K562 (cell line): ENCODE measurements at regions not wholly inside any gene's neighbourhood (a gene's known extent, or its start where the extent isn't known, plus 50 kb on each side); places are given as distances from the start of the nearest gene placed in this dataset.

Source experiments
- ATAC-seq: fragments of 200-7000 bp; cut with Tn5 transposase; 3 replicates; pipeline ENCODE4 v1.9.1; 2020; ENCODE audit warnings: moderate library complexity
- BruUV-seq: library from RNA; stranded (reverse); fragments of 400-500 nt; replicated peaks from 2 replicates; lab custom pipeline; 2021; lab: Mats Ljungman, UMichigan
- CTCF ChIA-PET: fragments of 300-600 bp; formaldehyde crosslinking; extraction: SDS; loops from one replicate; lab custom pipeline; 2021; ENCODE audit warnings: low intra/inter-chr PET ratio; lab: Yijun Ruan, JAX
- POLR2A ChIA-PET: fragments of 300-600, 350-650 bp; sonication (Branson Sonifier 250); formaldehyde crosslinking; extraction: SDS; loops from one replicate; lab custom pipeline; 2021; ENCODE audit warnings: antibody characterized with exemption, inconsistent platforms; lab: Yijun Ruan, JAX
- DNase-seq, 4 experiments: peaks; one replicate each; pipeline versions ENCODE4 v3.0.0 to v3.0.0-alpha.2; 2011 to 2018; ENCODE audit warnings: low spot score in 3 of 4, mixed read lengths in 3 of 4; ENCODE audit errors: extremely low read depth in 1 of 4
- FAIRE-seq: peaks from 2 replicates; lab custom pipeline; 2011; peaks lifted over from hg19 to GRCh38; lab: Jason Lieb, UNC
- H2AFZ ChIP-seq: 2 replicates; pipeline ENCODE4 v1.6.0; 2011; ENCODE audit warnings: low read depth, low read length, control low read depth, inconsistent platforms
- H3K27ac ChIP-seq: fragments of 200-600 bp; 3 replicates; pipeline ENCODE4 v1.8.0; 2011; ENCODE audit warnings: low read depth, mild to moderate bottlenecking, control low read depth, inconsistent platforms, low read length, moderate library complexity, mixed read lengths; ENCODE audit errors: extremely low read depth
- H3K27me3 ChIP-seq, 2 experiments: fragments of 300-600 bp in 1 of 2; 2 replicates in 1 of 2; 3 replicates in 1 of 2; pipeline versions ENCODE4 v1.6.0 to v1.8.0; 2011; ENCODE audit warnings: inconsistent platforms in 2 of 2, low read length in 2 of 2, mild to moderate bottlenecking in 1 of 2, mixed read lengths in 1 of 2, moderate library complexity in 1 of 2; ENCODE audit not compliant: control insufficient read depth in 2 of 2, insufficient read depth in 2 of 2
- H3K36me3 ChIP-seq: fragments of 300-600 bp; 3 replicates; pipeline ENCODE4 v1.8.0; 2011; ENCODE audit warnings: mild to moderate bottlenecking, low read length, inconsistent platforms; ENCODE audit not compliant: control insufficient read depth, insufficient read depth
- H3K4me1 ChIP-seq, 2 experiments: fragments of 200-600 bp in 1 of 2; replicated peaks in 1 of 2; 2 replicates in 1 of 2; 3 replicates in 1 of 2; pipeline versions ENCODE4 v1.5.1 to v1.8.0; 2011; ENCODE audit warnings: inconsistent platforms in 2 of 2, low read length in 2 of 2, mild to moderate bottlenecking in 1 of 2, mixed read lengths in 1 of 2, moderate library complexity in 1 of 2; ENCODE audit not compliant: control insufficient read depth in 2 of 2, insufficient read depth in 2 of 2
- H3K4me2 ChIP-seq: 2 replicates; pipeline ENCODE4 v1.6.1; 2011; ENCODE audit warnings: low read length, control low read depth, inconsistent platforms, mixed read lengths; ENCODE audit not compliant: insufficient read depth
- H3K4me3 ChIP-seq: fragments of 200-600 bp; sonication (generic), shearing (Covaris generic); 2 replicates; pipeline ENCODE4 v1.5.1; 2016; ENCODE audit warnings: control low read depth, inconsistent platforms
- H3K79me2 ChIP-seq: fragments of 200-600 bp; 3 replicates; pipeline ENCODE4 v1.8.0; 2011; ENCODE audit warnings: low read length, inconsistent platforms; ENCODE audit not compliant: control insufficient read depth, insufficient read depth
- H3K9ac ChIP-seq, 2 experiments: 2 replicates each; pipeline versions ENCODE4 v1.6.0 to v1.6.1; 2011; ENCODE audit warnings: low read depth in 2 of 2, low read length in 2 of 2, control low read depth in 1 of 2, inconsistent platforms in 1 of 2, mild to moderate bottlenecking in 1 of 2, mixed read lengths in 1 of 2; ENCODE audit not compliant: insufficient read depth in 1 of 2
- H3K9me1 ChIP-seq: one replicate; pipeline ENCODE4 v1.6.0; 2011; ENCODE audit warnings: inconsistent platforms, mild to moderate bottlenecking, low read length, moderate library complexity; ENCODE audit not compliant: control insufficient read depth, insufficient read depth
- H3K9me3 ChIP-seq: replicated peaks from 2 replicates; pipeline ENCODE4 v1.5.1; 2011; ENCODE audit warnings: low read depth, low read length, inconsistent platforms; ENCODE audit not compliant: control insufficient read depth, insufficient read depth
- H4K20me1 ChIP-seq: replicated peaks from 2 replicates; pipeline ENCODE4 v1.6.1; 2011; ENCODE audit warnings: low read length, inconsistent platforms, mixed read lengths; ENCODE audit not compliant: control insufficient read depth, insufficient read depth
- BRD9 ChIP-seq: fragments of 450-650 bp; IDR thresholded peaks from 2 replicates; pipeline ENCODE4 v1.6.1; 2018; ENCODE audit warnings: low read depth; ENCODE audit not compliant: partially characterized antibody
- CHD4 ChIP-seq: fragments of 200-600 bp; sonication (generic); IDR thresholded peaks from 3 replicates; pipeline ENCODE4 v1.6.1; 2012; ENCODE audit warnings: low read depth, mild to moderate bottlenecking, mixed read lengths, low read length, inconsistent platforms; ENCODE audit not compliant: insufficient read depth, insufficient replicate concordance, poor library complexity, severe bottlenecking
- EHMT2 ChIP-seq: fragments of 450-650 bp; IDR thresholded peaks from 2 replicates; pipeline ENCODE4 v1.6.1; 2018; ENCODE audit warnings: antibody characterized with exemption
- ETS1 ChIP-seq: conservative IDR thresholded peaks from 2 replicates; pipeline ENCODE4 v1.6.1; 2011; ENCODE audit warnings: low read depth, mild to moderate bottlenecking, low read length; ENCODE audit not compliant: control insufficient read depth
- LEF1 ChIP-seq: fragments of 450-650 bp; IDR thresholded peaks from 2 replicates; pipeline ENCODE4 v1.6.1; 2016; ENCODE audit warnings: mild to moderate bottlenecking
- MCM5 ChIP-seq: fragments of 450-650 bp; IDR thresholded peaks from 2 replicates; pipeline ENCODE4 v1.6.1; 2016; ENCODE audit warnings: low read depth
- MCM7 ChIP-seq, 2 experiments: fragments of 450-650 bp; IDR thresholded peaks; 2 replicates each; pipeline ENCODE4 v1.6.1; 2016 to 2018
- NR2C1 ChIP-seq, 2 experiments: fragments of 450-650 bp; IDR thresholded peaks; 2 replicates each; pipeline ENCODE4 v1.6.1; 2017; ENCODE audit warnings: mild to moderate bottlenecking in 2 of 2, antibody characterized with exemption in 1 of 2, inconsistent platforms in 1 of 2, missing compliant biosample characterization in 1 of 2, missing genetic modification characterization in 1 of 2
- RFX5 ChIP-seq: IDR thresholded peaks from 2 replicates; pipeline ENCODE4 v1.6.1; 2011; ENCODE audit warnings: low read depth, mild to moderate bottlenecking, improper control_type of control experiment, low read length
- SETDB1 ChIP-seq: IDR thresholded peaks from one replicate; pipeline ENCODE4 v1.6.1; 2012; ENCODE audit warnings: low read length, control low read depth, inconsistent platforms
- ZC3H8 ChIP-seq: fragments of 450-650 bp; IDR thresholded peaks from 2 replicates; pipeline ENCODE4 v1.6.1; 2017
- ZNF143 ChIP-seq: sonication (generic); formaldehyde crosslinking; IDR thresholded peaks from 2 replicates; pipeline ENCODE4 v1.9.0; 2022; ENCODE audit warnings: mild to moderate bottlenecking, missing genetic modification reagents
- ZNF324 ChIP-seq: fragments of 250-450 bp; sonication (Bioruptor Pico); IDR thresholded peaks from 2 replicates; pipeline ENCODE4 v1.4.0; 2020; ENCODE audit warnings: mild to moderate bottlenecking
- ZNF764 ChIP-seq: fragments of 250-450 bp; sonication (Bioruptor Pico); IDR thresholded peaks from 2 replicates; pipeline ENCODE4 v1.4.0; 2020; ENCODE audit warnings: low read depth, mild to moderate bottlenecking, moderate library complexity
- ZNF766 ChIP-seq: fragments of 200-800 bp; sonication (Bioruptor generic); conservative IDR thresholded peaks from 2 replicates; pipeline ENCODE4 v1.6.1; 2016; ENCODE audit warnings: missing genetic modification characterization, missing compliant biosample characterization
- WGBS: fragments of 100-300 bp; shearing (Covaris generic); methylation state at CpG from one replicate; pipeline ENCODE4 v1.1.6; 2016; ENCODE audit warnings: low coverage, mixed read lengths; ENCODE audit not compliant: insufficient coverage; ENCODE audit errors: missing lambda C conversion rate; 5-methylcytosine and 5-hydroxymethylcytosine counted together
- in situ Hi-C: fragments of 300-500 bp; cut with MboI; formaldehyde crosslinking; loops from 4 replicates; pipeline ENCODE4 v1.15.0; 2018; ENCODE audit warnings: inconsistent platforms, mixed read lengths
- intact Hi-C: fragments of 100-400 bp; cut with micrococcal nuclease; formaldehyde crosslinking; loops from 2 replicates; pipeline ENCODE4 v1.14.2; 2022
- TF ChIP-seq, protein P1 (sequence below): fragments of 250-450 bp; sonication (Bioruptor Pico); IDR thresholded peaks from 2 replicates; pipeline ENCODE4 v1.4.0; 2020
- TF ChIP-seq, protein P2 (sequence below): fragments of 250-450 bp; sonication (Bioruptor Pico); IDR thresholded peaks from 2 replicates; pipeline ENCODE4 v1.6.1; 2021; ENCODE audit warnings: mild to moderate bottlenecking
- TF ChIP-seq, protein P3 (sequence below), 2 experiments: IDR thresholded peaks; 2 replicates each; pipeline ENCODE4 v1.6.1; 2012; ENCODE audit warnings: improper control_type of control experiment in 2 of 2, low read depth in 2 of 2, low read length in 2 of 2, borderline replicate concordance in 1 of 2

GRCh38 chr5:36766981-36767380 is 109.6 kb upstream of the NIPBL start:
- in situ Hi-C loops (no loop called here), intact Hi-C loops (no loop called here)
- Histone ChIP-seq H3K36me3 (no peaks in the 10 kb centered on the region), H3K4me2 (no peak overlapping the region), H4K20me1 (no peaks in the 10 kb centered on the region), H3K4me3 (no peak overlapping the region), H3K27me3 (peaks cover 5 to 6% of the 10 kb centered on the region in 2 experiments; a peak in 3 of 5 replicates), H3K27ac (no peak overlapping the region), H2AFZ (no peak overlapping the region), H3K9me3 (no peaks in the 10 kb centered on the region), H3K4me1 (no peaks in the 10 kb centered on the region), H3K9me1 (no peaks in the 10 kb centered on the region), H3K79me2 (no peaks in the 10 kb centered on the region), H3K9ac (no peak overlapping the region)
- DNase-seq (no peak), ATAC-seq (no peak), FAIRE-seq (no peak)
- WGBS: 0% methylated on average over 1 of the region's 1 CpG
- no peak for TF ChIP-seq SETDB1
- TF ChIP-seq EHMT2: no peak
- no peak for TF ChIP-seq RFX5
- TF ChIP-seq ZNF143: no peak
- TF ChIP-seq BRD9: no peak
- no peak for TF ChIP-seq ETS1
- no peak for TF ChIP-seq ZNF766 (CRISPR knock-in tag)
- TF ChIP-seq MCM5: no peak
- TF ChIP-seq, protein P1, sequence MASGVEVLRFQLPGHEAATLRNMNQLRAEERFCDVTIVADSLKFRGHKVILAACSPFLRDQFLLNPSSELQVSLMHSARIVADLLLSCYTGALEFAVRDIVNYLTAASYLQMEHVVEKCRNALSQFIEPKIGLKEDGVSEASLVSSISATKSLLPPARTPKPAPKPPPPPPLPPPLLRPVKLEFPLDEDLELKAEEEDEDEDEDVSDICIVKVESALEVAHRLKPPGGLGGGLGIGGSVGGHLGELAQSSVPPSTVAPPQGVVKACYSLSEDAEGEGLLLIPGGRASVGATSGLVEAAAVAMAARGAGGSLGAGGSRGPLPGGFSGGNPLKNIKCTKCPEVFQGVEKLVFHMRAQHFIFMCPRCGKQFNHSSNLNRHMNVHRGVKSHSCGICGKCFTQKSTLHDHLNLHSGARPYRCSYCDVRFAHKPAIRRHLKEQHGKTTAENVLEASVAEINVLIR (CRISPR knock-in tag): no peak
- TF ChIP-seq, protein P2, sequence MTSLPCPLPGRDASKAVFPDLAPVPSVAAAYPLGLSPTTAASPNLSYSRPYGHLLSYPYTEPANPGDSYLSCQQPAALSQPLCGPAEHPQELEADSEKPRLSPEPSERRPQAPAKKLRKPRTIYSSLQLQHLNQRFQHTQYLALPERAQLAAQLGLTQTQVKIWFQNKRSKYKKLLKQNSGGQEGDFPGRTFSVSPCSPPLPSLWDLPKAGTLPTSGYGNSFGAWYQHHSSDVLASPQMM (CRISPR knock-in tag): no peak
- TF ChIP-seq ZC3H8: no peak
- no peak for TF ChIP-seq LEF1
- TF ChIP-seq ZNF764 (CRISPR knock-in tag): no peak
- no peak for TF ChIP-seq ZNF324 (CRISPR knock-in tag)
- TF ChIP-seq MCM7 (IDR thresholded peaks at IDR 0.05): no peak
- no peak for TF ChIP-seq NR2C1 (IDR thresholded peaks at IDR 0.05)
- no peak for TF ChIP-seq NR2C1 (tag; IDR thresholded peaks at IDR 0.05)
- TF ChIP-seq CHD4: no peak
- TF ChIP-seq, protein P3, sequence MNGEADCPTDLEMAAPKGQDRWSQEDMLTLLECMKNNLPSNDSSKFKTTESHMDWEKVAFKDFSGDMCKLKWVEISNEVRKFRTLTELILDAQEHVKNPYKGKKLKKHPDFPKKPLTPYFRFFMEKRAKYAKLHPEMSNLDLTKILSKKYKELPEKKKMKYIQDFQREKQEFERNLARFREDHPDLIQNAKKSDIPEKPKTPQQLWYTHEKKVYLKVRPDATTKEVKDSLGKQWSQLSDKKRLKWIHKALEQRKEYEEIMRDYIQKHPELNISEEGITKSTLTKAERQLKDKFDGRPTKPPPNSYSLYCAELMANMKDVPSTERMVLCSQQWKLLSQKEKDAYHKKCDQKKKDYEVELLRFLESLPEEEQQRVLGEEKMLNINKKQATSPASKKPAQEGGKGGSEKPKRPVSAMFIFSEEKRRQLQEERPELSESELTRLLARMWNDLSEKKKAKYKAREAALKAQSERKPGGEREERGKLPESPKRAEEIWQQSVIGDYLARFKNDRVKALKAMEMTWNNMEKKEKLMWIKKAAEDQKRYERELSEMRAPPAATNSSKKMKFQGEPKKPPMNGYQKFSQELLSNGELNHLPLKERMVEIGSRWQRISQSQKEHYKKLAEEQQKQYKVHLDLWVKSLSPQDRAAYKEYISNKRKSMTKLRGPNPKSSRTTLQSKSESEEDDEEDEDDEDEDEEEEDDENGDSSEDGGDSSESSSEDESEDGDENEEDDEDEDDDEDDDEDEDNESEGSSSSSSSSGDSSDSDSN (IDR thresholded peaks at IDR 0.05; ENCODE audit: borderline replicate concordance in 1 of 2, low read depth in 2 of 2, low read length in 2 of 2): no peak
- BruUV-seq: no TSS peak
- POLR2A ChIA-PET: no interaction called here
- CTCF ChIA-PET: no interaction called here
